ENCODE measurements at regions not wholly inside any gene's neighbourhood (a gene's known extent, or its start where the extent isn't known, plus 50 kb on each side); places are given as distances from the start of the nearest gene placed in this dataset.
"Not testable (repeated sequence)": the region's sequence is repeated elsewhere in the genome, so short reads cannot be mapped to it uniquely, and the experiment has no call there.

- no peak for DNase-seq
These were observed 93.1 kb upstream of the TEX13D start for GRCh38 chrX:124239324-124239723.

GRCh38 chrX:124239911-124240310 is 92.5 kb upstream of the TEX13D start:
- DNase-seq, result no peak

GRCh38 chrX:124240422-124240821 is 92.0 kb upstream of the TEX13D start:
- DNase-seq, result no peak

- no peak for DNase-seq
These were observed 90.3 kb upstream of the TEX13D start for GRCh38 chrX:124242131-124242530.

GRCh38 chrX:124249345-124249744 is 83.1 kb upstream of the TEX13D start:
- no peak for DNase-seq

GRCh38 chrX:124250835-124251437 is 81.5 kb upstream of the TEX13D start:
- no peak for DNase-seq

- DNase-seq, result no peak
These were observed 77.8 kb upstream of the TEX13D start for GRCh38 chrX:124254611-124255010.

DNA sequence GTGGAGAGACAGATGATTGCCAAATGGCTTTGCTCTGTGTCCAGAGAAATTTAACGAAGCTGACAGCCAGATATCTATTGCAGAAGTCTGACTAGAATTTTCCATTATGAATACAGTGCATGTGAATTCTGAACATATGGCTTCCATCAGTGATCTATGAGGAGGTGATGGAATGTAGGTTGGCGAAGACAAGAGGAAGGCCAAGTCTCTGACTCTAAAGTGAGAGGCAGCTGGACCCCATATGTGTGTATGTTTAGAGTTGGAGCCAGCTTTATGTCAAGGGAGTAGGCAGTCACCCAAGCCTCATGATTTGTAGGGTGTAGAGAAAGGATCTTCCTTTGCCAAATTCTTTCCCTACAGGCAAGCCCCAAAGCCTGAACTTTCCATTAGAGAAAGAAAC is 76.2 kb upstream of the TEX13D start:
- no peak for DNase-seq

GRCh38 chrX:124256629-124257380 is 75.7 kb upstream of the TEX13D start:
- no peak for DNase-seq

GRCh38 chrX:124257924-124258702 is 74.3 kb upstream of the TEX13D start:
- no peak for DNase-seq

DNA sequence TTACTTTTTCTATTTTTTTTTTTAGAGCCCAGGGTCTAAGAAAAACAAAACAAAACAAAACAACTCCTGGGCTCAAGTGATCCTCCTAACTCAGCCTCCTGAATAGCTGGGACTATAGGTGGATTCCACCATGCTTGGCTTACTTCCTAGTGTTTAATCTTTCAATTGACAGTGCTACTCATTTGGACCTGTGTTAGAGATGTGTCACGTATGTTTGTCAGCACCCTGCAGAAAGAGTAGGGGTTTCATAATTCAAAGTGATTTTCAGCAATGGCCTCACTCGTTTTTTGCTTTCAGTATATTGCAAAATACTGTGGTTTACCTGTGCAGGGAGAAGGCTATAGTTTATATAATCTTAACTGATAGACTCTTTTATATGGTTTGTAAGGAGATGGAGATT is 71.6 kb upstream of the TEX13D start:
- no peak for DNase-seq

GRCh38 chrX:124263743-124264142 is 68.7 kb upstream of the TEX13D start:
- DNase-seq, result no peak

GRCh38 chrX:124268099-124268498 is 64.4 kb upstream of the TEX13D start:
- no peak for DNase-seq

DNA sequence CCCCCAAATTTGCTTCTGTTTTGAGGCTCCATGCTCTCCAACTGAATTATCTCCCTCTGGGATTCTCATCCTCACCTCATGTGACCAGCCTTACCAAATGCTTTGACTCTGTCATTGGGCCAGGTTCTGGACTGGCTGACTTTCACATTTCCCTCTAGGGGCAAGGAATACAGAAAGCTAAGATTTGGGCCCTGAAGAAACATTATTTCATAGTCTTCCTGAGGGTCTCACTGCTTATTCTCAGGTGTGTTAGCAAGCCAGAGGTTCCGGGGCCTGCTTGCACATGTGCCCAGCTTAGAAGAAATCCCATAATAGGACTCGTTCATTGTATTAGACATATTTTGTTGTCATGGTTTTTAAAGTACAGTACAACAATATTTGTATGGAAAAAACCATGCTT is 62.6 kb upstream of the TEX13D start:
- no peak for DNase-seq

DNA sequence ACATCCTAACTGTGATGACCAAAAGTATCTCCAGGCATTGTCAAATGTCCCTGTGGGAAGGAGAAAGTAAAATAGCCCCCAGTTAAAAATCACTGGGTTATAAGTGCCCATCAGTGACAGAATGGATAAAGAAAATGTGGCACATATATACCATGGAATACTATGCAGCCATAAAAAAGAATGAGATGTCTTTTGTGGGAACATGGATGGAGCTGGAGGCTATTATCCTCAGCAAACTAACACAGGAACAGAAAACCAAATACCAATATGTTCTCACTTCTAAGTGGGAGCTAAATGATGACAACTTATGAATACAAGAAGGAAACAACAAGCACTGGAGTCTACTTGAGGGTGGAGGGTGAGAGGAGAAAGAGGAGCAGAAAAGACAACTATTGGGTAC is 60.9 kb upstream of the TEX13D start:
- DNase-seq, result not testable (repeated sequence)

GRCh38 chrX:124272370-124272982 is 60.0 kb upstream of the TEX13D start:
- DNase-seq, result no peak

- no peak for DNase-seq
These were observed 57.9 kb upstream of the TEX13D start for GRCh38 chrX:124274438-124275181.

DNA sequence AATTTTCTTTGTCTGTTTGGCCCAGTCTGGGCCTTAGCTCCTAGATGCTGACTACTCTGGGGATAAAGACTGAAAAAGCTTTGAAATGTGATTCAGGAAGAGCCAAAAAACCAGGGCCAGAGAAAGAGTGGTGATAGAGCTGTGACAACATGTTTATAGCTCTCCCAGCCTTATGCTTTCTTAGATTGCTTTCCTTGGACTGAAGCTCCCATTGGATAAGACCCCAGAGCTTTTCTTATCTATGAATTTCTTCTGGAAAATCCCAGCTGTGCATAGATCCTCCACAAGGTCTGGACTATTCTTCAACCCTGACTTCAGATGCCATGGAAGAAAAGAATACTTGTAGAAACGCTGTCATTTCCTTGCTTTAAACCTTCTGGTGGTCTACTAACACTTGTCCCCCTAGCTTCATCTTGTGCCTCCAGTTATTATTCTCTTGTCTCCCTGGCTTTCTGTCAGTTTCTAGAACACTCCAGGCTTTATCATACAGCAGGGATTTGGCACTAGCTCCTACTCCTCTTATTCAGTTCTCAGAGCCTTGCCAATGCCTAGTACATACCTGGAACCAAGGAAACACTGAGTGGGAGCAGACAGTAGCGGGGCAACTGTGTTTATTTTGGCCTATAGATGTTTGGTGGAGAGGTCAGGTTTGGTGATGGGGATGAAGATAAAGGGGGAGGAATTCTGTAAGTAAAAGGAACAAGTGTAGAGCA is 57.1 kb upstream of the TEX13D start:
- DNase-seq, result no peak

DNA sequence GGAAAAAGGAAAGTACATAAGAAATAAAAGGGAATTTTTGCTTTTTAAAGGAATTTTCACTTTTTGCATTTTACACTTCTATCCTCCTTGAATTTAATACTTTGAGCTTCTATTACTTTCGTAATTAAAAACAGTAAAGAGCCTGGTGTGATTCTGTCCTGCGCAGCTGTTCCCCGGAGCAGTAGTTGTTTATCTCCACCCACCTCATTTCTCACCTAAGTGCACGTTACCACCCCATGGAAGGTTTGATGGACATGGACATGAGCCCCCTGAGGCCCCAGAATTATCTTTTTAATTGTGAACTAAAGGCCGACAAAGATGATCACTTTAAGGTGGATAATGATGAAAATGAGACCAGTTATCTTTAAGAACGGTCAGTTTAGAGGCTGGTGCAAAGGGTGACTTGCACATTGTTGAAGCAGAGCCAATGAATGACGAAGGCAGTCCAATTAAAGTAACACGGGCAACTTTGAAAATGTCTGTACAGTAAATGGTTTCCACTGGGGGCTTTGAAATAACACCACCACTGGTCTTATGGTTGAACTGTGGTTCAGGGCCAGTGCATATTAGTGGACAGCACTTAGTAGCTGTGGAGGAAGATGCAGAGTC is 52.1 kb upstream of the TEX13D start:
- DNase-seq, result no peak

DNA sequence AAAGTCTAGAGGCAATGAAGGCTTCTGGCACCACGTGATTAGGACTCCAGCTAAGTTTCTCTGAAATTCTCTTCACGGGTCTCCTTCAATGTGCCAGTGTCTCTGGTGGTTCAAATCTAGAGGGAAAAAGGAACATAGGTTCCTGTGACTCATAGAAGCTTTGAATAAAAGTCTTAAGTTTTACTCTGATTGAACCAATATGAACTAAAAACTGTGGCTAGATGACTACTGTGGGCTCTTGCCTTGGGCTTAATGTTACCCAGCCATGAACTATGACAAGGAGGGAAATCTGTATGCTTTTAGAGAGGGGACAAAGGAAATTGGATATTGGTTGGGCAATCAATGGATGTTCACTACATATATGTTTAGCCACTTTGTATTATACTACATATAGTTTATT is 49.9 kb upstream of the TEX13D start:
- DNase-seq, result no peak
